ENCODE measurements at regions not wholly inside any gene's neighbourhood (a gene's known extent, or its start where the extent isn't known, plus 50 kb on each side); places are given as distances from the start of the nearest gene placed in this dataset.
"Not testable (repeated sequence)": the region's sequence is repeated elsewhere in the genome, so short reads cannot be mapped to it uniquely, and the experiment has no call there.

DNA sequence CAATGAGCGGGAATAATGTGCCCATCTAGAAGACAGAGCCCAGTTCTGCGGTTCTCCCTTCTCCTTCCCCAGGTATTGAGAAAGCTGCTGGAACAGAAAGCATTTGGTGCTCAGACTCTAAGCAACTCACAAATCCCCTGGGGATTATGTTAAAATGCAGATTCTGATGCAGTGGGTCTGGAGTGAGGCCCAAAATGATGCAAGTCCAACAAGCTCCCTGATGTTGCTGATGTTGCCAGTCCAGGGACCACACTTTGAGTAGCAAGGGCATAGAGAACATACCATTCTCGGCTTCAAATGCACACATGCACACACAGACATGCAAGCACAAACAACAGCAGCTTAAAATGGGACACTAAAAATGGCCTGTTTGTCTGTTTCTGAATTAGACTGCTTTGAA lies 274.8 kb upstream of the NCKAP5 start:
- no peak for FAIRE-seq

DNA sequence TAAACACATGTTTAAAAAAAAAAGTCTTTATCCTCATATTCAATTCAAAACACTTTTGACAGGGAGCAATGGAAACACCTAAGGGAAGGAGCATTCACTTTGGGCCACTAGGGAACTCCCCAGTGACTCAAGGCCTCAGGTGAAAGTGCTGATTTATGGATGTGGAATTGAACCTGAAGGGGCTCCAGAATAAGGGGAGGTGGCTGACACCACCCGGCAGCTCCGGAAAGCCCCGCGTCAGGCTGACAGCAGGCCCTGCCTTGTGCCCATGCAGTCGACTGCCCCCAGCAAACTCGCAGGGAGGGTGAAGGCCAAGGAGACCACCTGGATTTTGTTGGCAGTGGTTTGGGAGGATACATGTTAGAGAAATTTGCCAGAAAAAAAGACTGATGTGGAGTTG lies 275.3 kb upstream of the NCKAP5 start:
- FAIRE-seq, result no peak

DNA sequence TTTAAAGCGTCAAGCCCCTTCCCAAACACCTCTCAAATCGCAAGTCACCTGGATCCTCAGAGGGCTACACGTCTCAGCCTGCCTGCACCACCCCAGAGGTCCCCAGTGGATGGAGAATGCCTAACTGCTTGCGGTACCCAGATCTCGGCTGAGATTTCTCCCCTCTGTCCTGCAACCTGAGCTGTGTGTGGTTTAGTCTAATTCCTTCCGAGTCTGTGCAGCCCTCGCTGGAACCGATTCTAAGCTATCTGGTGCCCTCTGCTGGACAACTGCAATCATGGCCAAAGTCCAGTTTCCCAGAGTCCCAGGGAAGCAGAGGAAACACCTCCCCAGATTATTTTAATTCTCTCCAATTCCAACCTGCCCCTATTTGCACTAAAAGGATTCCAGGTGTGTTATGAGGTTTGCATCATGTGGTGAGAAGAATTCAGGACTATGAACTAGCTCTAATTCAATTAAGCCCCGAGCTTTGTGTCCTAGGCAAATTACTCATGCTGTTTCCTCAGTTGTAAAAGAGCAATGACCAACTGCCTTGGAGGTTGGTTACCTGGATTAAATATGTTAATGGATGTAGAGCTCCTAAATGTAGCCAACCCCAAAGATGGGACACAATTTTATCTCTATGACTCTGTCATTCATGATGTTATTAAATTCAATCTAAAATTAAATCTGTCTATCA lies 276.1 kb upstream of the NCKAP5 start:
- no peak for FAIRE-seq

DNA sequence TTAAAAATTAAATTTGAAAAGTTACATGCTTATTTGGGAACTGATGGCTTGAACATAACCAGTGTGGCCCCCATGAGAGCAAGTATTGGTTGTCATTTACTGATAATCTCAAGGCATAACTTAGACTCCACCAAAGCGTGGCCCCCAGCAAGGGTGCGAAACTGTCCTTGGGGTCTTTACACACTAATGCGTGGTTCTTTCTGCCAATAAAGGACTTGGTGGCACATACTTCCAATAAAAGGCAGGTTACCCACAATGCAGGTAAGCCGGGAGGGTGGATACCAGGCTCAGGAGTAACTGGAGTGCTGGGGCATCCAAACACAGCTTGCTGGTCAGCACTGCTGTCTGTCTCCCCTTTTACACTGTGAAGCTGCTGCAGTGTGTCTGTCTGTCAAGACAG lies 278.2 kb upstream of the NCKAP5 start:
- no peak for FAIRE-seq

DNA sequence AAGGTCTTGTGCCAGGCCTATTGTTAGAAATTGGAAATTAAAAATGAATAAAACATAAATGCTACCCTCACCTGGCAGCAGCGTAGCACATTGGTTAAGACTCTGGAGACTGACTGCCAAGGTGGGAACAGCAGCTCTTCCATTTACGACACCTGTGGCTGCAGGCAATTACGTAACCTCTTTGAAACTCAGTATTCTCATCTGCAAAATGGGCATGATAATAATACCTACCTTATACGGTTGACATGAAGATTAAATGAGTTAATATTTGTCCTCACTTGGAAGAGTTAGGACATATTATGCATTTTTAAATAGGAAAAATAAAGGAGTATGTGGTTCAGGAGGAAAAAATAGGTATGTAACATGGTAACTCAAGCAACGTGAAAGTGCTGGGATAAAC lies 279.3 kb upstream of the NCKAP5 start:
- FAIRE-seq, result no peak

DNA sequence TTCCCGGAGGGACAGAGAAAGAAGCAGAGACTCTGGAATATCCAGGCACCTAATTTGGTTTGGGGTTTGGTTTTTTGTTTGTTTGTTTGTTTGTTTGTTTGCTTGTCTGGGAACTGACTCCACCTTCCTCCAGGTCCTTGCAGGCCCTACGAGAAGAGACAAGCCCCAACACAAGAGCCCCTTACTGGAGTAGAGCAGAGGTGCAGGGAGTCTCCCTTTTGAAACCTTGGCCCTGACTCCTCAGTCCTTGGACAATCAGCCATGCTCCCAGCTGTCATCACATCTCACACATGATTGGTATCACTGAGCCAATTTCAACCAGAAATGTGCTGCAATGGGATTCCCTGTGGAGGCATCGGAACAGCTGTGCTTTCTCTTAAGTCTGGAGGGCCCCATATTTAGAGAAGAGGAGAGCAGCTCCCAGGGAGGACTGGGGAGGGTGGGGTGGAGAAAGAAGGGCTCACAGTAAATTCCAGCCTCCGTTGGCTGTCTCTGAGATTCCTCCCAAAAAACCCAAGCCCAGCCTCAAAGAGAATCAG lies 279.9 kb upstream of the NCKAP5 start:
- FAIRE-seq, result no peak

DNA sequence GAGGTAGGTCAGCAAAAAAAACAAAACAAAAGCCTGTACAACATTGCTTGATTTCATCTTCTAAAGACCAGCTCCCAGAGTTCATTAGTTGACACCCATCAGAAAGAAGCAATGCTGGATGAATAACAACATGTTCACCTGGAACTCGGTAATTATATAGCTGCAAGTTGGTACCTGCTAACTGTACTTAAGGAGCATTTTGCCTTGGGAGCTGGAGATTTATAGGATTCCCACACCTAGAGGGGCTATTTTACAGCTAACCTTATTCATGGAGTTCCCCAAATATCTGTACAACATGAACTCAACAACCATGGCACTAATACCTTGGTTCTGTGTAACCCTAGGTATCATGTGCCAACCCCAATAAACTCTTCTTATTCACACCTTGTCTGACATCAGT lies 281.1 kb upstream of the NCKAP5 start:
- no peak for FAIRE-seq

DNA sequence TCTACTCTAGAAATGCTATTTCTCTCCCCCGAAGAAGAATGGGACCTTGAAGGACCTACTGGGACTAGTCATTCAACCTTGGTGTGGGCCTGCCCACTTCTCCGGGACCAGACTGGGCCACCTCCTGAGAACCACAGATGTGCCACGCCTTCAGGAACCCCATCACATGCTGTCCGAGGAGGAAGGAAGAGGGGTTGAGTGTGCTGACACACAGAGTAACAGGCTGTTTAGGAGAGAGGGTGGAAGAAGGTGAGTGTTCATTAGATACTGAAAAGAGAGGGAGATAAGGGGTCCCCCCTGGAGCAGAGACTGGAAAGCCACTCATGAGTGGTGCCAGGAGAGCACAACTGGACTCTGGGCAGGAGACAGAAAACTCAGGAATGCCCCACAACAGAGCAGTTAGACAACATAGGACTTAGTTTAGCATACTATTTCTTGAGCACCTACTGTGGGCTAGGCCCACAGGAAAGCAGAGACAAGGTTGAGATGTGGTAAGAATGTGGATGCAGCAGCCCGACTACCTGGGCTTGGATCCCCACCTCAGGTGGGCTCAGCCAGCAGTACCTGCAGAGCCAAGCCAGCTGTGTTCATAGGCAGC lies 286.4 kb upstream of the NCKAP5 start:
- FAIRE-seq, result no peak

DNA sequence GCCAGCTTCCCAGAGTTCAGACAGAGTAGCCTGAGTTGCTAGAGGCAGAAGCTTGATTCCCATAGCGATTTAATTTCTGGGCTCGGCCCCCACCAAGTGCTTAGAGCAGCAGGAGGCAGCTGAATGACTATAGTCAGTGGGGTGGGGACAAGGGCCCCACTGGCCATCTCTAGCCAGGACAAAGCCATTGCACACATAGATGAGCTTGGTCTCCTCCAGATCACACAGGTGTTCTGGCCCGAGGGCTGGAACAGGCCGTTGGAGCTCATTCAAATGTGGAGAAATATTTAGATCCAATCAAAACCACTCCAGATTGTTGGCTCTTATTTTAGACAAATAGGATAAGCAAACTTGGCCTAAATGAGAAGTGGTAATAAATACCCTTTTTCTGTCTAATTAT lies 287.3 kb upstream of the NCKAP5 start:
- FAIRE-seq, result no peak

DNA sequence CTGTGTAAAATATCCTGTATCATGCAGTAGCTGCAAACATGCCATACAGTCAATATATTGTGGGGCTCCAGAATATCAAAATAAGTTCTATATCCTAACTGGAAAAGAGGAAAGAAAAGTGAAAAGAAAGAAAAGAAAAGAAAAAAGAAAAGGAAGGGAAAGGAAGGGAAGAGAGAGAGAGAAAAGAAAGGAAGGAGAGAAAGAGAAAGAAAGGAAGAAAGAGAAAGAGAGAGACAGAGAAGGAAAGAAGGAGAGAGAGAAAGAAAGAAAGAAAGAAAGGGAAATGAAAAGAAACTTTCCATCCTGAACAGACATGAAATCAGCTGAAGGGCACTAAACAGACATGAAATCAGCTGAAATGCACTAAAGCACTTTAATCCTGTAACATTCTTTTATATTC lies 288.4 kb upstream of the NCKAP5 start:
- no peak for FAIRE-seq

DNA sequence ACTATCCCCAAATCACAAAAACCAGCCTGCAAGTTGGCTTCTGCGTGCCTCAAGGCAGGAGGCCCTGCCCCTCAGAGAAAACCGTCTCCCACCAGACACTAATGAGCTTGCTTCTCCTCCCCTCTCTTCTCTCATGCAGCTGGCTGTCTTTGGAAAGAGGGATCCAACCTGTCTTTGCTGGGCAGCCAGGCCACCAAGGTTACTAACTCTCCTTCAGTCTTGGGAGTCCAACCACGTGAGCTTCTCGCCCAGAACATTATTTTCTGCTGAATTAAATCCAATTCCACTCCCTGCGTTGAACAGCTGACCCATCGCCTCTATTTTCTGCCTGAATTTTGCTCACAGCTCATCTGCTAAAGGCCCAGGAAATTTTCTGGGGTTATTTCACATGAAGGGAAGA lies 291.3 kb upstream of the NCKAP5 start:
- no peak for FAIRE-seq

DNA sequence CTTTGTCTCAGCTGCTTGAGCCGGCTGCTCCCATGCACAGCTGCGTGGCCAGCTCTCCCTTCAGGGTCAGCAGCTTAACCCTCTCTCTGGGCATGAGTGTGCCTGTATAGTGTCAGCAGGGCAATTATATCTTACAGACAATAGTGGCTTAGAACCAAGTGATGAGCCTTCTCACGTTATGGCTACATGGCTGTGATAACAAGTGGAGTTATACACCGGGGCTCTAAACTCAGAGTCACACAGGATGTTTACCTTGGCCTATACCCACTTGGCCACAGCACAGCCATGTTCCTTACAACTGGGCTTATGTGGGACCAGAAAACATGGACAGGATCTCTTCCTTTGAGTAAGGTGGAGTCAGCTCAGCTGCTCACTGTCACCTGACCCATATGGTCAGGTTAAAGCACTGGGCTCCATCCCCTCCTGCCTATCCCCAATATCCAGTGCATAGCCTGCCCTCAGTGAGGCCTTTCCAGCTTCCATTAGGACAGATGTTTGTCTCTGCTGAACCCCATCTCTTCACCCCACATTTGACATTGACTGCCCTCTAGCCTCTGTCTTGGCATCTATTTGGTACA lies 294.2 kb upstream of the NCKAP5 start:
- no peak for FAIRE-seq

DNA sequence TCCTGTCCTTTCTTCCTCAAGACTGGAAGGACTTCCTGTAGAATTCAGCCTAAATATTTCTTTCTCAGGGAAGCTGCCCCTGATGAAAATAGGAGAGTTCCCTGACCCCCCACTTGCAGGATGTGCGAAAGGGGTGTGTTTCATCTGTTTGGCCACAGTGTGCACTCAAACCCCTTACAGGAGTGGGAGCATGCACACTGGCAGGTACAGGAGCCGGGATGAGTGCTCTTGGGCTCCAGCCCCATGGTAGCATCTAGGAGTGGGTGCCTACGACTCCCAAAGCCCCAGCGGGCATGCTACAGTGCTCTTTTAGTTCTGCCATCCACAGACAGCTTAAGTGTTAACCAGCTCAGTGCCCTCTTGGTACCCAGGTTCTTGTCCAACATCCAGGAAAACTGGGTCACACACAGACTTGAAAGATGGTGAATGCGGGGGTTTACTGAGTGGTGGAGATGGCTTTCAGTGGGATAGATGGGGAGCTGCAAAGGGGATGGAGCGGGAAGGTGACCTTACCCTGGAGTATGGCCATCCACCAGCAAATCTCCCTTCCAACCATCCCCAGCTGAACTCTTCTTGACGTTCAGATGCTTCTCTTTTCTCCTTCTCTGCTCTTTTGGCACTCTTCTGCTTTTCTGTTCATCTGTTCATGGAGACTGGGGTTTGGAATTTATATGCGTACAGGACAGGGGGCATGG lies 295.0 kb upstream of the NCKAP5 start:
- FAIRE-seq, result no peak

DNA sequence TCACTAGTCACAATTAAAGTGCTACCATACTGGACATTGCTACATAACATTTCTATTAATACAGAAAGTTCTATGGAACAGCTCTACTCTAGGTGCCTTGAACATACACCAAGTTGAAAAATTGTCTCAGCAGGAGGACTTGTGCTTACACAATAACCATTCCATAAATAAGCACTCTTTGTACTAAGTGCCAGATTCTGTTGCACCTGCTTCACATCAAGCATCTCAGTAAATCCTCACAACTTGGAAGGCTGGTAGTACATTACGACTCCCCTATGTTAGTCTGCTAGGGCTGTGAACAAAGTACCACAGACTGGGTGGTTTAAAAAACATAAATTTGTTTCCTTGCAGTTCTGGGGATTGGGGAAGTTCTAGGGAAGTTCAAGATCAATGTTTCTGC lies 296.9 kb upstream of the NCKAP5 start:
- no peak for FAIRE-seq

DNA sequence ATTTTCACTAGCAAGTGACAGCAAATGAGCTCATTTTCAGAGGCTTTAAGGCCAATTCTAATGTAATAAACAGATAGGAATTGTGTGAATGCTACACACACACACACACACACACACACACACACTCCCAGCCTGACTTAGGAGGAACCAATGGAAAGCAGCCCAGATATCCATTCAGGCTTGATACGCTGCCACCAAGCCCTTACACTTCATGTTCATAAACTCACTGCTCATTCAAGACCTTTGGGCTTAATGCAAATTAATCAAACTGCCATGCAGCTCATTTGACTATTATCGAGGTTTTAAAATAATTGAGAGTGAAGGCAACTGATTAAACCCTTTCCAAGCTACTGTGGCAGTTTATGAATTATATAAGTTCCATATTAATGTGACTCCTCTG lies 298.9 kb upstream of the NCKAP5 start:
- FAIRE-seq, result no peak

DNA sequence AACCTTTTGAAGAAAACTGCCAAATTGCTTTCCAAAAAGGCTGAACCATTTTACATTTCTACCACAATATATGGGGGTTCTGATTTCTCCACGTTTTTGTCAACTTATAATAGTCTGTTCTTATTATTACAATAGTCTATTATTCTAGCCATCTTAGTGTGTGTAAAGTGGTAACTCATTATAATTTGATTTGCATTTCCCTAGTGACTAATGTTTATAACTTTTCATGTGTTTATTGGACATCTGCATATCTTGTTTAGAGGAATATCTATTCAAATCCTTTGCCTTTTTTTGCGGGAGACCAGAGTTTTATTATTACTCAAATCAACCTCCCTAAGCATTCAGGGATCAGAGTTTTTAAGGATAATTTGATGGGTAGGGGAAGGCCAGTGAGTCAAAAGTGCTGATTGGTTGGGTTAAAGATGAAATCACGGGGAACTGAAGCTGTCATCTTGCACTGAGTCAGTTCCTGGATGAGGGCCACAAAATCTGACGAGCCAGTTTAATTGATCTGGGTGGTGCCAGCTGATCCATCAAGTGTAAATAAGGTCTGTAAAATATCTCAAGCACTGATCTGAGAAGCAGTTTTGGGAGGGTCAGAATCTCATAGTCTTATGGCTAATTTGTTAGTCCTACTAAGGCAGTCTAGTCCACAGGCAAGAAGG lies 303.4 kb upstream of the NCKAP5 start:
- no peak for FAIRE-seq

DNA sequence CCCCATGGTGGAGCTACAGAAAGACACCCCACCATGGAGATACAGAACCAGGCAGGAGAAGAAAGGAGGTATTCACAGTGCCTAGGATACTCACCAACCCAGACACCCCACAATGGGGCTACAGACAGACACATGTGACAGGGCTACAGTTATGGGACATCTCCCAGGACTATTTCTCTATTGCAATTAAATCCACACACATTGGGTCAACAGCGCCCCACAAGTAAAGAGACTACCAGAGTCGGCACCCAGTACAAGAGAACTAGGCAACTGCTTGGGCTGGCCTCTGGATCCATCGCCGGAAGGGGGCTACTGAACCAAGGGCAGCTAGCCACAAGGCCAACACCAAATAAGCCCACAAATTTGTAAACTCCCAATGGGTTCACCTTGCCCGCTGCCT lies 310.1 kb upstream of the NCKAP5 start:
- FAIRE-seq, result no peak

DNA sequence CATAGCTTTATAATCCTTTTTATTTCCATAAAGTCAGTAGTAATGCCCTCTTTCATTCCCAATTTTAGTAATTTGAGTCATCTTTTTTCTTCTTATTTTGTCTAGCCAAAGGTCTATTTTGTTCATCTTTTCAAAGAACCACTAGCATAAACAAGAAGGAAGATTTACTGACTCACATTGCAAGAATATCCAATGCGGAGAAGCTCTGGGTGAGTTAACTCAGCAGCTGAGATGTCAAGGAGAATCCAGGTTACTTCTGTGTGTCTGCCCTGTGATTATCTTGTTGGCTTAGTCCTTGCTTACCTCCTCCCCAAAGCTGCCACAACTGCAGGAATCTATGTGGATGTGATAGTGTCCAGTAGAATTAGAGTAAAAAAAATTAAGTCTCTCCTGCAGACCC lies 311.4 kb upstream of the NCKAP5 start:
- FAIRE-seq, result no peak

DNA sequence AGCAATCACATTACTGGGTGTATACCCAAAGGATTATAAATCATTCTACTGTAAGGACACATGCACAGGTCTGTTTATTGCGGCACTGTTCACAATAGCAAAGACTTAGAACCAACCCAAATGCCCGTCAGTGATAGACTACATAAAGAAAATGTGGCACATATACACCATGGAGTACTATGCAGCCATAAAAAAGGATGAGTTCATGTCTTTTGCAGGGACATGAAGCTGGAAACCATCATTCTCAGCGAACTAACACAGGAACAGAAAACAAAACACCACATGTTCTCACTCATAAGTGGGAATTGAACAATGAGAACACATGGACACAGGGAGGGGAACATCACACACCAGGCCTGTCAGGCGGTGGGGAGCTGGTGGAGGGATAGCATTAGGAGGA lies 313.9 kb upstream of the NCKAP5 start:
- FAIRE-seq, result not testable (repeated sequence)

DNA sequence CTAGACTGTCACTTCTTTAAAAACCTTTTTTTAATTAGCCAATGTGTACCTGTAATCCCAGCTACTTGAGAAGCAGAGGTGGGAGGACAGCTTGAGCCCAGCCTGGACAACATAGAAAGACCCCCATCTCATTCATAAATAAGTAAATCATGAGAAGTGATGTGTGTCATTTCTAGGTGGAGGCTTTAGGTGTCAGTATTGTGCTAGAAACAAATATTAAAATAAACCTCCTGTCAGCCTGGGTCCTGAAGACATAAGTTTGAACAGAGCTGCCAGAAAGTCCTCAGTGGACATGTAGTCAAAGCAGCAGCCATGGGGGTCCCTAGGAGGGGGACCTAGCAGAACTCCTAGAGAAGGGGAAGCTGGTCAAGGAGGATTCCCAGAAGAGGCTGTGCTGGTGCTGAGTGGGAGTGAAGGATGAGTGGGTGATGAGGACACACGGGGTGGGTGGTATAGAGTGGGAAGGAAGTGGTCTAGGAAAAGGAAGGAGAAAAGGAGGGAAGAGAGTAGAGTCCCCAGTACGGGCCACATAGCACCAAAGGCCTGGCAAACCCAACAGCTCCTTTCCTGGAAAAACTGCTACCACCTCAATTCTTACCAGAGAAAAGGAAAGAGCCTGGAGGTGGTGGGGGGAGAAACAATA lies 316.6 kb upstream of the NCKAP5 start:
- no peak for FAIRE-seq

DNA sequence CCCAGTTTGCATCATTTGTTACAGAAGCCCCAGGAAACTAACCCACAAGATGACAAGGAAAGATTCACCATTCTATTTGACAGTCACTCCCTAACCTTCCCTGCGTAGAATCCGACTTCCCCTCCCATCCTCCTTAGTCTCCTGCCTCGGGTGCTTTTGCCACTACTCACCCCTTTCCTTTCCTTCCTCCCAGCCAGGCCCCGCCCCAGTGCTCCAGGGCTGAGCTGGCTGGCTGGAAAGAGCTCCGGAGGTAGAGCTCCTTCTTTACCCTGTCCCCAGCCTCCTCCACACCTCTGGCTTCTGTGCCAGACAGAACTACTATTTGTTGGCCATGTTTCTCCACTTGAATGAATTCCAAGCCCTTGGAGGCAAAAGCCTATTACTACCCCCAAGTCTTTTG lies 317.6 kb upstream of the NCKAP5 start:
- no peak for FAIRE-seq
